ENCODE measurements at regions not wholly inside any gene's neighbourhood (a gene's known extent, or its start where the extent isn't known, plus 50 kb on each side); places are given as distances from the start of the nearest gene placed in this dataset.

GRCh38 chr16:86059253-86060171 is 160.6 kb downstream of the IRF8 start:
- DNase-seq (ENCODE audit: low spot score) = no peak
- in situ Hi-C loops (cut with MboI; ENCODE audit: low pct_unique_long_range_greater_than_20kb, low sequenced_read_pairs, unreplicated experiment) = loop anchor here (25.0 kb wide), 1 partner anchor 453 kb away; the partner anchor contains the start of gene FOXF1
- TF ChIP-seq CTCF (IDR thresholded peaks at IDR 0.05; ENCODE audit: extremely low read depth, insufficient read depth, missing control alignments) = no peak

GRCh38 chr16:86060381-86061317 is 161.7 kb downstream of the IRF8 start:
- DNase-seq (ENCODE audit: low spot score) = no peak
- in situ Hi-C loops (cut with MboI; ENCODE audit: low pct_unique_long_range_greater_than_20kb, low sequenced_read_pairs, unreplicated experiment) = loop anchor here (25.0 kb wide), 1 partner anchor 452 kb away; the partner anchor contains the start of gene FOXF1
- TF ChIP-seq CTCF (IDR thresholded peaks at IDR 0.05; ENCODE audit: extremely low read depth, insufficient read depth, missing control alignments) = no peak

GRCh38 chr16:86061318-86061695 is 162.3 kb downstream of the IRF8 start:
- TF ChIP-seq CTCF (IDR thresholded peaks at IDR 0.05; ENCODE audit: extremely low read depth, insufficient read depth, missing control alignments) = no peak
- in situ Hi-C loops (cut with MboI; ENCODE audit: low pct_unique_long_range_greater_than_20kb, low sequenced_read_pairs, unreplicated experiment) = loop anchor here (25.0 kb wide), 1 partner anchor 451 kb away; the partner anchor contains the start of gene FOXF1
- DNase-seq (ENCODE audit: low spot score) = no peak

- no peak for TF ChIP-seq CTCF (IDR thresholded peaks at IDR 0.05; ENCODE audit: extremely low read depth, insufficient read depth, missing control alignments)
- in situ Hi-C loops (cut with MboI; ENCODE audit: low pct_unique_long_range_greater_than_20kb, low sequenced_read_pairs, unreplicated experiment) = loop anchor here (25.0 kb wide), 1 partner anchor 451 kb away; the partner anchor contains the start of gene FOXF1
- DNase-seq (ENCODE audit: low spot score) = no peak
These were observed 162.8 kb downstream of the IRF8 start for GRCh38 chr16:86061721-86062120.

GRCh38 chr16:86062271-86062965 is 163.5 kb downstream of the IRF8 start:
- no peak for TF ChIP-seq CTCF (IDR thresholded peaks at IDR 0.05; ENCODE audit: extremely low read depth, insufficient read depth, missing control alignments)
- DNase-seq (ENCODE audit: low spot score) = no peak
- in situ Hi-C loops (cut with MboI; ENCODE audit: low pct_unique_long_range_greater_than_20kb, low sequenced_read_pairs, unreplicated experiment) = loop anchor here (25.0 kb wide), 1 partner anchor 450 kb away; the partner anchor contains the start of gene FOXF1

Data from GM13977 (cell line).